ENCODE measurements at regions not wholly inside any gene's neighbourhood (a gene's known extent, or its start where the extent isn't known, plus 50 kb on each side); places are given as distances from the start of the nearest gene placed in this dataset.

GRCh38 chr6:147122823-147123222 is 81.4 kb upstream of the STXBP5 start:
- Histone ChIP-seq H3K4me3 (no peak overlapping the region), H3K9me3 (peaks cover 0 to 11% (median 2%) of the 10 kb centered on the region in 8 donors), H3K27ac (no peak overlapping the region), H3K27me3 (replicated peaks in 1 of 7) (no peaks in the 10 kb centered on the region), H3K36me3 (no peaks in the 10 kb centered on the region), H3K4me1 (peaks cover 0 to 2% (median 0%) of the 10 kb centered on the region in 6 donors)
- intact Hi-C loops (cut with DNase I; ENCODE audit: low total_unique reads): no loop called here
- DNase-seq: no peak
- 80 to 98% (median 91%) methylated on average over 1 of the region's 1 CpG for WGBS, 5 donors
- TF ChIP-seq, protein P1, sequence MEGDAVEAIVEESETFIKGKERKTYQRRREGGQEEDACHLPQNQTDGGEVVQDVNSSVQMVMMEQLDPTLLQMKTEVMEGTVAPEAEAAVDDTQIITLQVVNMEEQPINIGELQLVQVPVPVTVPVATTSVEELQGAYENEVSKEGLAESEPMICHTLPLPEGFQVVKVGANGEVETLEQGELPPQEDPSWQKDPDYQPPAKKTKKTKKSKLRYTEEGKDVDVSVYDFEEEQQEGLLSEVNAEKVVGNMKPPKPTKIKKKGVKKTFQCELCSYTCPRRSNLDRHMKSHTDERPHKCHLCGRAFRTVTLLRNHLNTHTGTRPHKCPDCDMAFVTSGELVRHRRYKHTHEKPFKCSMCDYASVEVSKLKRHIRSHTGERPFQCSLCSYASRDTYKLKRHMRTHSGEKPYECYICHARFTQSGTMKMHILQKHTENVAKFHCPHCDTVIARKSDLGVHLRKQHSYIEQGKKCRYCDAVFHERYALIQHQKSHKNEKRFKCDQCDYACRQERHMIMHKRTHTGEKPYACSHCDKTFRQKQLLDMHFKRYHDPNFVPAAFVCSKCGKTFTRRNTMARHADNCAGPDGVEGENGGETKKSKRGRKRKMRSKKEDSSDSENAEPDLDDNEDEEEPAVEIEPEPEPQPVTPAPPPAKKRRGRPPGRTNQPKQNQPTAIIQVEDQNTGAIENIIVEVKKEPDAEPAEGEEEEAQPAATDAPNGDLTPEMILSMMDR (IDR thresholded peaks at IDR 0.05 in 8 of 11, conservative IDR thresholded peaks at IDR 0.05 in 3 of 11): no peak
- TF ChIP-seq POLR2A (IDR thresholded peaks at IDR 0.05) (no peak), POLR2AphosphoS5 (IDR thresholded peaks at IDR 0.05) (no peak)

- intact Hi-C loops (cut with DNase I; ENCODE audit: low total_unique reads): no loop called here
- whole genome bisulfite sequencing, 5 donors: 91 to 96% (median 93%) methylated on average over 6 of the region's 6 CpGs
- no peak for TF ChIP-seq POLR2AphosphoS5 (IDR thresholded peaks at IDR 0.05)
- TF ChIP-seq POLR2A (IDR thresholded peaks at IDR 0.05): no peak
- TF ChIP-seq, protein P1 (IDR thresholded peaks at IDR 0.05 in 8 of 11, conservative IDR thresholded peaks at IDR 0.05 in 3 of 11): no peak
These were observed 77.6 kb upstream of the STXBP5 start for GRCh38 chr6:147126618-147127022.

GRCh38 chr6:147127587-147127986 is 76.6 kb upstream of the STXBP5 start:
- Histone ChIP-seq H3K27ac (no peak overlapping the region), H3K4me1 (no peaks in the 10 kb centered on the region), H3K4me3 (no peak overlapping the region), H3K36me3 (no peaks in the 10 kb centered on the region), H3K27me3 (replicated peaks in 1 of 7) (no peaks in the 10 kb centered on the region), H3K9me3 (no peaks in the 10 kb centered on the region)
- DNase-seq: no peak
- no peak for TF ChIP-seq POLR2AphosphoS5 (IDR thresholded peaks at IDR 0.05)
- intact Hi-C loops (cut with DNase I; ENCODE audit: low total_unique reads): no loop called here
- 75 to 84% (median 83%) methylated on average over 2 of the region's 2 CpGs for WGBS, 5 donors

More at GRCh38 chr6:147126618-147127022, 77.6 kb upstream of the STXBP5 start:
- DNase-seq: no peak
- H3K4me1 ChIP-seq: no peaks in the 10 kb centered on the region
- no peak overlapping the region for H3K4me3 ChIP-seq
- no peaks in the 10 kb centered on the region for H3K36me3 ChIP-seq
- H3K27ac ChIP-seq: no peak overlapping the region
- no peaks in the 10 kb centered on the region for H3K9me3 ChIP-seq
- H3K27me3 ChIP-seq (replicated peaks in 1 of 7): no peaks in the 10 kb centered on the region

GRCh38 chr6:147128056-147128455 is 76.2 kb upstream of the STXBP5 start:
- intact Hi-C loops (cut with DNase I; ENCODE audit: low total_unique reads): no loop called here
- H3K4me3 ChIP-seq: no peak overlapping the region
- H3K9me3 ChIP-seq: no peaks in the 10 kb centered on the region
- no peaks in the 10 kb centered on the region for H3K4me1 ChIP-seq
- 93 to 97% (median 96%) methylated on average over 2 of the region's 2 CpGs for WGBS, 5 donors
- H3K27ac ChIP-seq: no peak overlapping the region
- TF ChIP-seq, protein P1 (IDR thresholded peaks at IDR 0.05 in 8 of 11, conservative IDR thresholded peaks at IDR 0.05 in 3 of 11): no peak
- no peak for TF ChIP-seq POLR2AphosphoS5 (IDR thresholded peaks at IDR 0.05)
- no peak for TF ChIP-seq POLR2A (IDR thresholded peaks at IDR 0.05)
- no peaks in the 10 kb centered on the region for H3K36me3 ChIP-seq
- DNase-seq: no peak
- no peaks in the 10 kb centered on the region for H3K27me3 ChIP-seq (replicated peaks in 1 of 7)

DNA sequence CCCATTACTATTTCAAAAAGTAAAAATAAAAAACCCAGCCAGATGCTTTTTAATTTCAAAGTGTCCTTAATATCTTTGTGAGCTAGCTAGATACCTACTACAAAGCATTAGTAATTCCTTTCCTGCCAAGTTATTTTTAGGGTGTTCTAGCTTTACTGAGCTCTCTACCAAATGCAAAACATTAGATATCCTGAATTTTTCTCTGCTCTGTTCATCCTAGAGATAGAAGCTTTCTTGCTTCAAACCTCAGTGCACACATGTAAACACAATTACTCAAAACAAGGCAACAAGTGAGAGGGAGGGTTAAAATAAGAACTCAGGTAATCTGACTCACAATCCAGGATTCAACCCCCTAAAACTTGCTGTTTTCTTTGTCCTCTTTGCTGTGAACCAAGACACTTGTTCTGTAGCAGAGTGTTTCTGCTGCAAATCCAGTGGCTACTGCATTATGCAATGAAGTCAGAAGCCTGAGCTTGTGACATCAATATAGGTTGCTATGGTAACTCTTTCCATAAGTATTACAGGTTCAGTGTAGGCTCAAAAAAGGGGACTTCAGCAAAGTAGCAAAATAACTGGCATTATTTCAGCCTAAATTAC is 72.6 kb upstream of the STXBP5 start:
- no peak for DNase-seq
- Histone ChIP-seq H3K4me1 (no peaks in the 10 kb centered on the region), H3K36me3 (no peaks in the 10 kb centered on the region), H3K27me3 (replicated peaks in 1 of 7) (no peaks in the 10 kb centered on the region), H3K9me3 (no peaks in the 10 kb centered on the region), H3K4me3 (no peak overlapping the region), H3K27ac (no peak overlapping the region)
- TF ChIP-seq, protein P1 (IDR thresholded peaks at IDR 0.05 in 8 of 11, conservative IDR thresholded peaks at IDR 0.05 in 3 of 11): no peak
- intact Hi-C loops (cut with DNase I; ENCODE audit: low total_unique reads): no loop called here

Data from spleen (tissue), 11 donors.